ENCODE measurements at regions not wholly inside any gene's neighbourhood (a gene's known extent, or its start where the extent isn't known, plus 50 kb on each side); places are given as distances from the start of the nearest gene placed in this dataset.
"Not testable (repeated sequence)": the region's sequence is repeated elsewhere in the genome, so short reads cannot be mapped to it uniquely, and the experiment has no call there.

- H2BK120ac ChIP-seq (replicated peaks; ENCODE audit: low read depth, low read length); H4K20me1 ChIP-seq (replicated peaks in 1 of 2; ENCODE audit: control insufficient read depth in 1 of 2, insufficient read depth in 2 of 2, low read length in 2 of 2); H2BK20ac ChIP-seq (ENCODE audit: low read length); H3K4me3 ChIP-seq (ENCODE audit: extremely low read depth in 1 of 4, insufficient read depth in 2 of 4, low read depth in 3 of 4, low read length in 4 of 4); H3K9ac ChIP-seq (replicated peaks in 1 of 4; ENCODE audit: extremely low read depth in 1 of 4, low read depth in 3 of 4, low read length in 3 of 4); H4K5ac ChIP-seq (ENCODE audit: insufficient read length, low read depth, low read length); H2BK12ac ChIP-seq (ENCODE audit: low read depth, low read length); DNase-seq (ENCODE audit: low read depth in 1 of 2, low spot score in 2 of 2); H3K4ac ChIP-seq (replicated peaks; ENCODE audit: insufficient read length, low read depth, low read length); H2AK5ac ChIP-seq (ENCODE audit: low read depth, low read length); FAIRE-seq; H4K8ac ChIP-seq (ENCODE audit: extremely low read depth, insufficient read depth, low read length); H3K23me2 ChIP-seq (ENCODE audit: low read depth, low read length); H3K9me3 ChIP-seq (ENCODE audit: insufficient read depth in 2 of 2, low read depth in 1 of 2, low read length in 1 of 2); H3K18ac ChIP-seq (ENCODE audit: extremely low read depth, low read length); H2BK15ac ChIP-seq (ENCODE audit: low read length); H3K27ac ChIP-seq (ENCODE audit: low read depth, low read length); H3K4me2 ChIP-seq (ENCODE audit: insufficient read depth in 1 of 2, low read depth in 2 of 2, low read length in 2 of 2); H2AFZ ChIP-seq (ENCODE audit: low read length); H3K23ac ChIP-seq (ENCODE audit: insufficient read length); H3K79me2 ChIP-seq (ENCODE audit: control insufficient read depth in 1 of 2, insufficient read depth in 2 of 2, low read length in 2 of 2); H3K79me1 ChIP-seq (ENCODE audit: low read depth, low read length); H3K14ac ChIP-seq (ENCODE audit: insufficient read length); H2BK5ac ChIP-seq (ENCODE audit: low read depth, low read length); CTCF ChIA-PET (ENCODE audit: partially characterized antibody); H3K36me3 ChIP-seq (ENCODE audit: control insufficient read depth in 2 of 4, insufficient read depth in 4 of 4, low read length in 3 of 4); POLR2A ChIA-PET (ENCODE audit: partially characterized antibody); H3K56ac ChIP-seq (replicated peaks; ENCODE audit: insufficient read length, low read depth, low read length); H4K91ac ChIP-seq (replicated peaks; ENCODE audit: insufficient read length, low read length); H3K27me3 ChIP-seq (replicated peaks in 1 of 4; ENCODE audit: control insufficient read depth in 3 of 4, extremely low read depth in 1 of 4, insufficient read depth in 3 of 4, low read length in 3 of 4); H3K4me1 ChIP-seq (replicated peaks in 1 of 4; ENCODE audit: control insufficient read depth in 3 of 4, insufficient read depth in 4 of 4, low read length in 3 of 4): not testable (repeated sequence)
- 84% methylated on average over 3 of the region's 3 CpGs; no CpG with 5 or more reads in 1 of the 2 experiments for WGBS, 2 experiments (ENCODE audit: extremely low coverage in 1 of 2, insufficient coverage in 1 of 2, insufficient read length in 1 of 2, insufficient replicate concordance in 2 of 2, low coverage in 1 of 2, low lambda C conversion rate in 2 of 2, missing lambda C conversion rate in 1 of 2)
Measured at GRCh38 chrX:80508083-80508482, 87.8 kb downstream of the TENT5D start.

All from H1 (cell line).